Stimulated activated CD8-positive, alpha-beta memory T cell treated with anti-CD3 and anti-CD28 coated beads, Interleukin-4, amount 100 ng/mL, for 4 hours (primary cell): ENCODE measurements at regions not wholly inside any gene's neighbourhood (a gene's known extent, or its start where the extent isn't known, plus 50 kb on each side); places are given as distances from the start of the nearest gene placed in this dataset.
"Not testable (repeated sequence)": the region's sequence is repeated elsewhere in the genome, so short reads cannot be mapped to it uniquely, and the experiment has no call there.

Source experiments
- DNase-seq, 2 donors: peaks; one replicate each; pipeline ENCODE4 v3.0.0-alpha.2; 2020; ENCODE audit warnings: low read depth in 2 of 2, low spot score in 1 of 2

DNA sequence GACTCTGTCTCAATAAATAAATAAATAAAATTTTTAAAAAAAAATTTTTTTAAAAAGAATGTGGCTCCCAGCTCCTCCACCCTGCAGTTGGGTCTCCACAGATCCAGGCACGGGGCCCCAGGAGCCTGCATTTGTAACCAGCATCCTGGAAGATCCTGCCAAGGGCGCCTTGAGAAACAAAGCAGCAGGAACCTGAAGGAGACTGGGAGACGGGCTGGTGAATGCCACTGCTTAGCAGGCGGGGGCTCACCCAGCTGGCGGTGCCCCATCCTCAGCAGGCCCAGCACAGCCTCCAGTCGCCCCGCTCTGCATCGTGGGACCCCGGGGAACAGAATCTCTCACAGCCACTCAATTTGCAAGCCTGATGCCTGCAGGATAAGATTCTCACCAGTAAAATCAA is 187.5 kb upstream of the SALL3 start:
- DNase-seq: no peak

DNA sequence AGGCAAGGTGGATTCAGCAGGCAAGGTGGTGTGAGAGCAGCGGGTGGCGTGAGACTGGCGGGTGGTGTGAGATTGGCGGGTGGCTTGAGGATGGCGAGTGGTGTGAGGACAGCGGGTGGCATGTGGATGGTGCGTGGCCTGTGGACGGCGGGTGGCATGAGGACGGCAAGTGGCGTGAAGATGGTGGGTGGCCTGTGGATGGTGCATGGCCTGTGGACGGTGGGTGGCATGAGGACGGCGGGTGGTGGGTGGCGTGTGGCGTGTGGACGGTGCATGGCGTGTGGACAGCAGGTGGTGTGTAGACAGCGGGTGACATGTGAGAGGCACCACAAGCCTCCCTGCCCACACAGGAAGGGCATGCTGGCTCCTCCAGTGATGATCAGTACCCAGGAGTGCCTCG is 186.9 kb upstream of the SALL3 start:
- DNase-seq: no peak

DNA sequence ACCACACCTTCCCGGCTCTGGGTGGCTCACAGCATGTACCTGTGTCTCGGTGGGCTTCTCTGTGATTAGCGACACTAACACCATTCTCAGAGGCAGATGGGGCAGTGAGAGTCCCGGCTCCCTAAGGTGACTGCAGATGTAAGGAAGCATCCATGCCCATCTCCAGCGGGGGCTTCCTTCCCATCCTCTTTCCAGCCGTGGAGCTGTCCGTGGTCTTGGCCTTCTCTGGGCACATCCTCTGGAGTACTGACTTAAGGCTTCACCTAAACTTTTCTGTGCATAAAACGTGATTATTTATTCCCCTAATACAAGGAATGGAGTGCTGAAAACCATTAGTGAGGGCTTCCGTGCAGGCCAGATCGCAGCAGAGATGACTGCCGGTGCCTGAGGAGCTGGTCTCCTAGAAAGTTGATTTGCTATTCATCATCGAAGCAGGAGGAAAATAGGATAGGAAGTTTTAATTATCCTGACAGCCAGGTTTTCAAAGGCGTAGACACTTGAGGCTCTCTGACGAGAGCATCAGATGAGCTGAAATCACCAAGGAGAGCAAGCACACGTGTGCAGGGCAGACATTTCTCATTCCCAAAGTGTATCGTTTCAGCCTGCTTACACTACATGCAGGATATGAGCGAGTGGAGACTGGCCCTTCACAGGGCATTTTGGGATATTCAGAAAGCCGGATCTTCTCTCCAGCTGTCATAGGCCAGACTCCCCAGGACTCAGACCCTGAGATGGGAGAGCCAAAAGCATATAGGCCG is 186.1 kb upstream of the SALL3 start:
- no peak for DNase-seq

DNA sequence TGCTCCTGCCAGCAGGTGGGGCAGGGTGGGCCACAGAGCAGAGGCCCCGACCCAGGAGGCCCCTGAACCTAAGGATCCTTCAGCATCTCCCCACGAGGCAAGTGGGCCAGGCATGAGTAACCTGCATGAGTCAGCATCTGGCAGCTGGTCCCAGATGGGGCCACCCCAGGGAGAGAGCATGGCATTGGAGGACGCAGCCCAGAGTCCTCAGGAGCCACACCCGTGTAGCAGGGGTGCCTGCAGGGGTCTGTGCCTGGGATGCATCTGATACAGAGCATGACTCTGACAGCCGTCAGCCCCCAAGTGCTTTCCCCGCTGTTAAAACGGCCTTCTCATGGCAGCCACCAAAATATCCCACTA is 185.6 kb upstream of the SALL3 start:
- DNase-seq: no peak

DNA sequence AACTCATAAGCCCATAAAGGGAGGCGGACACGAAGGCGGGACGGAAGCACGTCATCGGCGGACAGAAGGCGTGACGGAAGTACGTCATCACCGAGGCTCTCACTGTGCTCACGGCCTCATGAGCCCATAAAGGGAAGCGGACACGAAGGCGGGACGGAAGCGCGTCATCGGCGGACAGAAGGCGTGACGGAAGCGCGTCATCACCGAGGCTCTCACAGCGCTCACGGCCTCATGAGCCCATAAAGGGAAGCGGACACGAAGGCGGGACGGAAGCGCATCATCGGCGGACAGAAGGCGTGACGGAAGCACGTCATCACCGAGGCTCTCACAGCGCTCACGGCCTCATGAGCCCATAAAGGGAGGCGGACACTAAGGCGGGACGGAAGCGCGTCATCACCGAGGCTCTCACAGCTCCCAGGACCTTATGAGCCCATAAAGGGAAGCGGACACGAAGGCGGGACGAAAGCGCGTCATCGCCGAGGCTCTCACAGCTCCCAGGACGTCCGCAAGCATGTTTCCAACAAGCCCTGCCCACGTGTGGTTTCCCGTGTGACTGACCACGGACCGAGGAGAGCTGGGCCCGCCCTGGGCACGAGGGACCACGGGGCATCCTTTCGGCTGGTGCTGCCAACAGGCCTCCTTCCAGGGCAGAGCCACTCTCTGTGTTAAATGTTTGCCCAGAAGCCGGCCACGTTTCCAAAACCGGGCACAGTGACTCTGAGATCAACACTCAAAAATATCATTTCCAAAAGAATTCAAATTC is 182.7 kb upstream of the SALL3 start:
- DNase-seq: no peak

DNA sequence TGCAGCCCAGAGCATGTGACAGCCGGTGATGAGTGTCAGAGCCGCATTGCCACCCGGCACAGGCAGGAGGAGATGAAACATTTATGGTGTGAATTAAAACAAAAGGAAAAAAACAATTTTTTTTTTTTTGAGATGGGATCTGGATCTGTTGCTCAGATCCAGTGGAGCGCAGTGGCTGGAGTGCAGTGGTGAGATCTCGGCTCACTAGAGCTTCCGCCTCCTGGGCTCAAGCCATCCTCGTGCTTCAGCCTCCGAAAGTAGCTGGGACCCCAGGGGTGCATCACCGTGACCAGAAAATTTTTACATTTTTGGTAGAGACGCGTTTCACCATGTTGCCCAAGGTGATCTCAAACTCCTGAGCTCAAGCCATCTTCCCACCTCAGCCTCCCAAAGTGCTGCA is 182.1 kb upstream of the SALL3 start:
- DNase-seq: no peak

DNA sequence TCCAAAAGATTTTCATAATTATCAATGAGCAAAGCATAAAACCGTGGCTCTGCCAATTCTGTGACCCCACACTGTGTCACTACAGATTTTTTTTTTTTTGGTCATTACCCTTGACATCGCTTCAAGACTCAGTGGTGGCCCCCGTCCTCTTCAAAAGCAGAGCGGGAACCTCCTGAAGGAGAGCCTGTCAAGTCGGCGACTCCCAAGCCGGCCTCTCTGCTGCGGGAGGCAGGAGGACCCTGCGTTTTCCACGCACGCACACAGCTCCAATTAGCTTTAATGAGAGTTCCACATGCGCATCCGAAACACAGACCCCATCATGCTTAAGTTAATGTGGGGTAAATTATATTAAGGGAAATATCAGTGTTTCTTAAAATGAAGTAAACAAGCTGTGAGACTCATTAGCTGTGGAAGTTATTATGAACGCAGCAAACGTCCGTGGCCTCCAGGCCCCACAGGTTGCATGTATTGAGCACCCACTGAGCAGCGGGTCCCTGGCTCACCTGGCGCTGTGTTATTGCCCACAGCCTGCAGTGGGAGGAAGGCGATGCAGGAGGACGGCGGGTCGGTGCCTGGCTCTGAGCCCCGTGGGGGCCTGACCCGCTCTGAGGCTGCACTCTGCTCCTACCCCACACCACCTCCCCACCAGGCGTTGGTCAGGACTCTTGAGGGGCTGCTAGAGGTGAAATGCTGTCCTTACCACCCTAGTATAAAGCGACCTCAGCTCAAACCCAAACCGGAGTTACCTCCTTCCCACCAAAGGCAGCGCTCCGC is 181.0 kb upstream of the SALL3 start:
- no peak for DNase-seq

DNA sequence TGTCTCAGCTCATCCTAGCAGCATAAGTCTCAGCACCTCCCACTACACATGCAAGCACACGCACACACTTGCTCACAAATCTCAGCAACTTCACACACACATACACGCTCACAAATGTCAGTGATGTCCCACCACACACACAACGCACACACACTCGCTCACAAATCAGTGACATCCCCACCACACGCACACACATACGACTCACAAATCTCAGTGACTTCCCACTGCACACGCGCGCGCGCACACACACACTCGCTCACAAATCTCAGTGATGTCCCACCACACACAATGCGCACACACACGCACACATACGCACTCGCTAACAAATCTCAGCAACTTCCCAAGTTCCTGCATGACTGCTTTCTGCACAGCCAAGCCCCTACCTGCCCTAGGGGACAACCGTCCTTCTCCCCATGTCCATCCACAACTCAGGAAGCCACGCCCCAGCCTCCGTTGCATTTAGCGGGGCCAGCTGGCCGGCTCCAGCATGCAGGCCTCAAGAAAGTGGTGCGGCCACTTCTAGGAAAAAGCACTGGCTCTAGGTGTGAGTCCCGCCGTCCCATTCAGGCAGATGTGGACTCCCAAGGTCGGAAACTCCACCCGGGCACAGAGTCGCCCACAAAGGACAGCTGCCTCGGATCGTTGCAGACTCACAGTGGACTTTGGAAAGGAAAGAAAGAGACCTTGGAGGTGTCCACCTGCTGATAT is 180.1 kb upstream of the SALL3 start:
- DNase-seq: no peak

DNA sequence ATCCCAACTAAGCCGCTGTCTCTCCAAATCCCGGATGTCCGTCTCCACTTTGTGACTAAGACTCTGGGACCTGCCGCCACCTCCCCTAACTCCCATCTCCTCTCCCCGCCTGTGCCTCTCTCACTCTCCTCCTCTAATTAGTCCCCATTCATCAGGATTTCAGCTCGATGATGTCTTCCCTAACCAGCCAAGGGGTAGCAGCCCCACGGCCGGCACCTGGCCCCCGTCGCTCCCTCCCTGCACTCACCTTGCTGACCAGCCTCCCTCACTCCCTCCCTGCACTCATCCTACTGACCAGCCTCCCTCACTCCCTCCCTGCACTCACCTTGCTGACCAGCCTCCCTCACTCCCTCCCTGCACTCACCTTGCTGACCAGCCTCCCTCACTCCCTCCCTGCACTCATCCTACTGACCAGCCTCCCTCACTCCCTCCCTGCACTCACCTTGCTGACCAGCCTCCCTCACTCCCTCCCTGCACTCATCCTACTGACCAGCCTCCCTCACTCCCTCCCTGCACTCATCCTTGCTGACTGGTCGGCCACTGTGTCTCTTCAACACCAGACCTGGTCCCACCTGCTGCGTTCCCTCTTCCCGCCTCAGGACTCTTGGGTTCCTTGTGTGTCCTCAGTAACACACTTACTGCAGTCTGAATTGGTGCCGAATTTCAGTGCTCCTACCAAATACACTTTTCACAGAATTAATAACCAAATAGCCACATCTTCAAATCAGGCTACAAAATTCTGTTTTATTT is 179.3 kb upstream of the SALL3 start:
- not testable (repeated sequence) for DNase-seq

DNA sequence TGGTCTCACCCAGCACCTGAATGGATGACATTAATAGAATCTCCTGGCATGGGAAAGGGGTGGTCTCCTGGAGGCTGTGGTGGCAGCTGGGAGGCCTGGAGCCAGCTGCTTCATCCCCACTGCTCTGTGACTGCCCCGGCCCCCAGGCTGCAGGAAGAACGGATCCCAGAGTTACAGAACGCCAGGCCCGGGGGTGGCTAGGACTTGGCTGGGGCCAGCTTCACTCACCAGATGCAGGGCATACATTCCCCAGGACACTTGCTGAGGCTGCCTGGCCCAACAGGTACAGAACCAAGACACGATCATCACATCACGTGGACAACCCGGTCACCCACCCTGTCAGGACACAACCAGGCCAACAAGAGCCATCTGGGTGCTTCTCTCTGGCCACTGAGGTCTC is 178.6 kb upstream of the SALL3 start:
- no peak for DNase-seq

DNA sequence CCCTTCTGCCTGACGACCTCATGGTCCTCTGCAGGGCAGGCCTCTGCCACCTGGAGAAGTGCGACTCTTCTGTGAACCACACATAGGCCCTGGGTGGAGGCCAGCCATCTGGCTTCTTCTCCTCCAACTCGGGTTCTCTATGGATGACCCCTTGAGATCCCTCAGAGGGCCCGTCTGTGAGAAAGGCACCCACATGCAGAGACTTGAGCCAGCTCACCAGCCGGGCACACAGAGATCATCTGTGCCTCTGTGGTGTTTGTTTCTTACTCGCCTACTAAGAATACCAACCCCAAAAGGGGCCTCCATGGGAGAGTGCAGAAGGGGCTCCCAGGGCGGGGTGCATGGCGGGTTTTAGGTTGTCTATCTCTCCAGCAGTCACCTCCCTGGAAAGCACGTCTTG is 176.5 kb upstream of the SALL3 start:
- no peak for DNase-seq

DNA sequence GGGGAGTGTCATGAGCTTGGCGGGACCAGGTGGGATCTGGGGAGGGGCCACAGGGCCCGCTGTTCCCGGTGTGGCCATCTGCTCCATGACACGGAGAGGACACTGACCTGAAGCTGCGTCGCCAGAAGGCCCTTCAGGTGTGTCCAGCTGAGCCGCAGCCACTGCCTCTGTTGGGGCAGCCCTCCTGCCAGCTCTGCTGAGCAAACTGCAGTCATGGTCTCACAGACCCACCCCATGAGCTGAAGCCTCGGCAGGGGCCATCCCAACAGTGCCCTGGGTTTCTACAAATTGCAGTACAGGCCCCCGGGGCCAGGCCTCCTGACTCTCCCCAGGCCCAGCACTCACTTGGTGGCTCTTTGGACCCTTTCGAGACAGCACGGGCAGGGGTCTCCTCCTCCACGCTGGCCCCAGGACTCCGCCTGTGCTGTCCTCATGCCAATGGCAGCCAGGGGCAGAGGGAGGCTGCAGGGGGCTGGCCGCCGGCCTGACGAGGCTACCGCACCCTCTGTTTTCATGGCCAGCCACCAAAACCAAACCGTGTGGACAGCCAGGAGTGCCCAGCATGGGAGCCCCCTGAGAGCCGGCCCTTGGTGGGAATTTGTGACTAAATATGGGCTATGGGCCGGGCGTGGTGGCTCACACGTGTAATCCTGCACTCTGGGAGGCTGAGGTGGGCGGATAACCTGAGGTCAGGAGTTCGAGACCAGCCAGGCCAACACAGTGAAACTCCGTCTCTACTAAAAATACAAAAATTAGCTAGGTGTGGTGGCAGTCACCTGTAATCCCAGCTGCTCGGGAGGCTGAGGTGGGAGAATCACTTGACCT is 175.2 kb upstream of the SALL3 start:
- DNase-seq: no peak

DNA sequence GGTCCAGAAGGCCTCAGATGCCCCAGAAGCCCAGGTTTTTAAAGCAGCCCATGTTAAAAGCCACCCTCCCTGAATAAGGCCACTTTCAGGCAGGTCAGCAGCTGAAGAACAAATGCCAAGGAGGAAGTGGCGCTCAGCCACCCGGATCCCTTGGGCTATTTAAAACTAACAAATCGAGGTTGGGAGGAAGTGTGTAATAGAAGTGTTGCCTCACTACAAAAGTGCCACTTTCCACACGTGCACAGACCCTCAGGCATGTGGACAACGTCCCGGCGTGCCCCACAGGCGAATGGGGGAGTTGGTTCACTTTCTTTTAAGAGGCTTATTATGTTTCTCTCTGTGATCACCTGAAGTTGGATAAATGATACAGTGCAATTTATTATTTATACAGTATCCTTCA is 173.8 kb upstream of the SALL3 start:
- DNase-seq: no peak

DNA sequence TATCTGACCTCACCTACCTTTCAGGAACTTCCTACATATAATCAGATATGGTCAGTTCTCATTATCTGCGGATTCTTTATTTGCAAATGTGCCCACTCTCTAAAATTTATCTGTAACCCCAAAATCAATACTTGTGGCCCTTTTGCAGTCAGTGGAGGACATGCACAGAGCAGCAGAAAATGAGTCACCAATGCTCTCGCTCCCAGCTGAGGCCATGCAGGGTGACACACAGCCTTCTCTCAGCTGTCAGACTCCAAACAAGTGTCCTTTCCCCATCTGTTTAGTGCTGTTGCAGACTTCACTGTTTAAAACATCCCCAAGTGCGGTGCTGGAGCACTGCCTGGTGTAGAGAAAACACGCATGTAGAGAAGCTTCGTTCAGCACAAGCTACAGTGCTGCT is 171.9 kb upstream of the SALL3 start:
- DNase-seq: no peak

DNA sequence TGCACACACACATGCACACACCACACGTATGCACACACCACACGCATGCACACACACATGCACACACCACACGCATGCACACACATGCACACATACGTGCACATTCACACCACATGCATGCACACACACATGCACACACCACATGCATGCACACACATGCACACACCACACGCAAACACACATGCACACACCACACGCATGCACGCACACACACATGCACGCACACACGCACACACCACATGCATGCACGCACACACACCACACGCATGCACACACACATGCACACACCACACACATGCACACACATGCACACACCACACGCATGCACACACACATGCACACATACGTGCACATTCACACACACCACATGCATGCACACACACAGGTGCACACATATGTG is 169.8 kb upstream of the SALL3 start:
- DNase-seq: no peak

DNA sequence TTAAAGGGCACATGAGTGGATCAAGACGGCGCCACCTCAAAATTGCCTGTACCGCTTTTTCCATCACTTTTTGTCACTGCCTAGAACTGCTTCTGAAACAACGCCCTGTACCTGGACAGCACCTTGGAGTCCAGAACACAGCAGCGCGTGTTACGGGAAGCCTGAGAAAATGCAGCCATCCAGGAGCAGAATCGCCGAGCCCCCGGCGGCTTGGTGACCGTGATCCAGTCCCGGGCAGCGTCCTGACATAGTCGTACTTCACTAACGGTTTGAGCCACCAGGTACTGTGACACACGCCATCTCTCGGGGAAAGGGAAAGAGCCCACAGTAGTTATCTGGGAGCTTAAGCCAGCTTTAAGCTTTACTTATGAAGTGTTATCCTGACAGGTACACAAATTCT is 168.9 kb upstream of the SALL3 start:
- DNase-seq: no peak

DNA sequence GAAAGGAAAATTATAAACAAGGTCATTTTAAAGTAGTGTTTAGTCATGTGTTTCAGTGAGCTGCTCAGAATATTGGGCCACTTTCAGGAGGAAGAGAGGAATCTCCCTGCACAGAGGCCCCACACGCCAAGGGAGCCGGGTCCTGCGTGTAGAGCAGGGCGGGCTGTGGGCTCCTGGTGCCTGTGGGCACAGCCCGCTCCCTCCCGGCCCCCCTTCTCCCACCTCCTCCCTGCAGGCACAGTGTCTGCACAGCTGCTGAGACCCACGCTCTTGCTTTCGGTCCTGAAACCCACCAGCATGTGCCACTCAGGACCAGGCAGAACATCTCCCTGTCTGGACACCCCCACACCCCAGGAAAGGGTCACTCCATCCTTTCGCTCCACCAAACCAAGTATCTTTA is 167.6 kb upstream of the SALL3 start:
- no peak for DNase-seq

DNA sequence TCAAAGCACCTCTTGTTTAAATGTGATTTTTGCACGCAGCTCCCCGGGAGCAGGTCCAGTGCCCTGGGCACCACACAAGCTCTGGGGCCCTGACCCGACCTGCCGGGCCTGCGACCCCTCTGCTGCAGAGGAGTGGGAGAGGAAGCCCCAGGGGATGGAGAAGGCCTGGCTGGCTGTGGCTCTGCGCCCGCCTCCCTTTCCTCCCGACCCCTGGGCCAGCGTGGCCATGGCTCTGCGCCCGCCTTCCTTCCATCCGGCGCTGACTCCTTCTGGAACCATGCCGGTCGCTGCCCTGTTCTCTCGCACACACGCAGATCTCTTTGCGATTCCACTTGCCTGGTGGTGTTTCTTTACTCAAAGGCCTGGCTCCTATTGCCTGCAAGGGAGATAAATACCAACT is 166.5 kb upstream of the SALL3 start:
- DNase-seq: no peak

DNA sequence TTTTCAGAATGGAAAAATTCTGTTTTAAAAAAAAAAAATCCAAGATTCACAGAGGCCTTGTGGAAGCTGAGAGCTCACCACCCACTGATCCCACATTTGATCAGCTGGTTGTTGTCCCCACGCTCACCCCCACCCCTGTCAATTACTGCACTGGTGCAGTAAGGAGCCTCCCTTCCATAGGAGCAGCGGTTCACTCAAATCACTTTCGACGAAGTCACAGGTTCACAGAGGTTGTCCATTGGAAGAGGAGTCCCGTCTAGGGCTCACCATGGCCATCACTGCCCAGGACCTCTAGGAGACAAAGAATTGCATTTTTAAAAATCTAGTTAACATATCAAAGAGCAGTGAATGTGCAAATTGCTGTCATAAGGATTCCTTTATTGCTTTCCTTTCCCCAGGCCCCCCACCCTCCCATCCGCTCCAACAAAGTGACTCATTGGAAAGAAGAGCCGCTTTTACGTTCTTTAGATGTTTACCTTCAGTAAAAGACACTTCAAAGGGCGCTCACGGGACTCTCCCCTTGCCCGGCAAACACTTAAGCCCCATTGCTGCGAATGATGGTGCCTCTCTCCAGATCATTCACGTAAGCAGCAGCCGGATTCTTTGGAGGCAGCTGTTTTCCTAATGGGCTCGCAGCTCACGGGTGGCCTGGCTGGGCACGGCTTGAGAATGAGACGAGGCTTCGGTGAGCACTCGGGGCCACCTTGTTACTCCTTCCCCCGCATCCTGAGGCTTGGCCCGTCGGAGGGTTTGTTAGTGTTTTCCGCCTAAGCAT is 165.5 kb upstream of the SALL3 start:
- DNase-seq: no peak
